ENCODE measurements at regions not wholly inside any gene's neighbourhood (a gene's known extent, or its start where the extent isn't known, plus 50 kb on each side); places are given as distances from the start of the nearest gene placed in this dataset.
"Not testable (repeated sequence)": the region's sequence is repeated elsewhere in the genome, so short reads cannot be mapped to it uniquely, and the experiment has no call there.

DNA sequence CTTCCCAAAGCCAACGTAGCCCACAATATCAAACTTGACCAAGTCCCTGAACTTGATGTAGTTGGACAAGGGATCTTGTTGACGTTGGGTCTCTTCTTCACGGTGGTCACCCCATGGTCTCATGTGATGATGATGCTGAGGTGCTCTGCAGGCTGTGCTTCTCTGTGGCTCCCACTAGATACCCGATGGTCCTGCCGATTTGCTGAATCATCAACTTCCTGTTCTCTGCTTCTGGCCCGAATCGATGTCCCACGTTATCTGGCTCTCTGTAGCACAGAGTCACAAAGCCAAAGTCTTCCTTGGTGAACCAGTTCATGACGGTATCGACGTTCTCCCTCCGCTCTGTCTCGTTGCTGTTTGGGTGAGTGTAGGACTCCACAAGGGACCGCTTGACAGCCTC lies 201.0 kb downstream of the ADRA2C start:
- DNase-seq: not testable (repeated sequence)

- not testable (repeated sequence) for DNase-seq
These were observed 206.4 kb downstream of the ADRA2C start for GRCh38 chr4:3972626-3973025.

DNA sequence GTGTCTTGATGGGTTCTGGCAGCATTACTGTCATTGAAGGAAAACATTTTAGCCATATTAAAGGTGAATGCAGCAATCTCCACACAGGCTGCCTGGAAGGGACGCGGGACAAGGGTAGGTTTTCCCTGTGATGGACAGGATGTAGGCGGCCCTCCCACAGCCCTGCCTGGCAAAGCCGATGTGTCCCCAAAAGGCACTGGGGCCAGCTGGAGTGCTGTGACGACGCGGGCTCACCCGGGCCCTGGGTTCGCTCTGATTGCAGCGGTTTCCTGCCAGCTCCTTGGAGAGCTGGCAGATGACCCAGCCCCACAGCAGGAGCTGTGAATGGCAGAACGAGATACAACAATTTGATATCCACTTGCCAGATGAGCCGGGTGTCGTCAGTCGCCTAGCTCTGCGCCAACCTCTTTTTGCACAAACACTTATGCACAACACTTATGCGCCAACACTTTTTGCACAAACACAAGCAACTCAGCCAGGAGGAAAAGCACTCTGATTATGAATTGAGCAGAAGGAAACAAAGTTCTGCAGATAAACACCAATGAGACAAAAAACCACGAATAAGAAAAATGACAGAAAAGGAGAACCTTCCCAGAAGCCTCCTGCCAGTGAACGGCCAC lies 207.5 kb downstream of the ADRA2C start:
- not testable (repeated sequence) for DNase-seq

DNA sequence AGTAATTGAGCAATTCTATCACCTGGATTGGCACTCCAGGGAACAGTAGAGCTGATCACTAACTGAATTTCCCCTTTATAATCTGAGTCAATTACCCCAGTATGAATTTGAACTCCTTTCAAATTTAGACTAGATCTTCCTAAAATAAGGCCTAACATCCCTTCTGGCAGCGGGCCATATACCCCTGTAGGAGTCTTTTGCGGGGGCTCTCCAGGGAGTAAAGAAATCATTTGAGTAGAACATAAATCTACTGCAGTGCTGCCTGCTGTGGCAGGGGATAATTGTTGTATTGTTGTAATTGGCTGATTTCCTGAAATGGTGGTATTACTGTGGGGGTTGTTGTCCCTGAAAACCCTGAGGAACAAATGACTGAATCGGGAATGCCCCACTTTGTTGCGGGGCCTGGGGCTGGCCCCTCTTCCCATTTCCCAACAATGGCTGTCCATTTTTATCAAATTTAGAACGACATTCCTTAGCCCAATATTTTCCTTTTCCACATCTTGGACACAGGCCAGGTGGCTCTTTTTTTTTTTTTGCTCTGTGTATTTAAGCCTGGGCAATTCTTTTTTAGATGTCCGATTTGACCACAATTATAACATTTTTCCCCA lies 217.4 kb downstream of the ADRA2C start:
- DNase-seq: not testable (repeated sequence)

DNA sequence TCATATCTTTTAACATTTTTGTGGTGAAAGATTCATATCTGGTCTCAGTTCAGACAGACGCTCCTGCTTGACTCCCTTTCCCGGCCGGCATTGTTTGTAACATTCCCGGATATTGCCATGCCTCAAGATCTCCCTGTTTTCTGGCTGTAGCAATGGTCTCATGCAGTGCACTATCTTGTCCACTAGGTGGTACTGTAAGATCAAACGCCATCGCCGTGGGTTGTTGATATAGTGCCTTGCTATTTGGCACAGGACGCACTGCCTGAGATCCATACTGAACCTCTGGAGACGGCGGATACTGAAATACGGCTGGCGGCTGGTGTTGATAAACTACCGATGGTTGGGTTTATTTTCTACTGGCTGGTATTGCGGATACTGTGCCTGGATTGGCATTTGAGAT lies 218.6 kb downstream of the ADRA2C start:
- not testable (repeated sequence) for DNase-seq

- not testable (repeated sequence) for DNase-seq
These were observed 220.2 kb downstream of the ADRA2C start for GRCh38 chr4:3986412-3986811.

DNA sequence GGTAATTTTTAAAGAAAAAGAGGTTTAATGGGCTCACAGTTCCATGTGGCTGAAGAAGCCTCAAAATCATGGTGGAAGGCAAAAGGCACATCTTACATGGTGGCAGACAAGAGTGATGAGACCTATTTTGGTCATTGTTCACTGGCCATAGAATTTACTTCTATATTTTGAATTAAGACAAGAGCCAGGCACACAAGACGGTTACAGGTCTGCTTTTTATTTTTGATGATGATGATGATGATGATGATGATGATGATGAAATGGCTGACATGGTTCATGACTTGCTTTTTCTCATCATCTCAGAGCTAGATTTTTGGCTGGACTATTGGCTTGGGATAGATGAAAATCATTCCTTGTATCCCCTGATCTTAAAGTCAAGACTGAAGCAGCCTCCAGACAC lies 229.3 kb downstream of the OTOP1 start:
- not testable (repeated sequence) for DNase-seq

DNA sequence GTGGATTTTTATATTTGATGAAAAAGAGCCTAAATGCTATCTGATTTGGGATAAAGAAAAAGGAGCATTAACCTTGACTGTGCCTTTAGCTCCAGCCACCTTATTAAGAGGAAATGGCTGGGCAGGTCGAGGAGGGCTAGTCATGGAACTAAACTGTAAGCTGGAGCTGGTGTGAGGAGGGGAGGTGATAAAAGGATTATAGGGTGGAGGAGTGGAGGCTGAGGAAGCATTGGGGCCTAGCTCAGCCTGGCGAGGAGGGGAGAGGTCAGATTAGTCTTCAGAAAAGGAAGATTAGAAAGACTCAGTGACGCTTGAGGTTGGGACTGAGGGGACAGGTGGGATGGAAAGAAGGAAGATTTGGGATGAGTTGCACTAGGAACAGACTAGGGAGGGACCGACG lies 222.7 kb downstream of the OTOP1 start:
- not testable (repeated sequence) for DNase-seq

- DNase-seq: not testable (repeated sequence)
These were observed 222.0 kb downstream of the OTOP1 start for GRCh38 chr4:4004702-4005101.

- not testable (repeated sequence) for DNase-seq
These were observed 220.4 kb downstream of the OTOP1 start for GRCh38 chr4:4006356-4006755.

GRCh38 chr4:4019071-4019470 lies 207.7 kb downstream of the OTOP1 start:
- not testable (repeated sequence) for DNase-seq

DNA sequence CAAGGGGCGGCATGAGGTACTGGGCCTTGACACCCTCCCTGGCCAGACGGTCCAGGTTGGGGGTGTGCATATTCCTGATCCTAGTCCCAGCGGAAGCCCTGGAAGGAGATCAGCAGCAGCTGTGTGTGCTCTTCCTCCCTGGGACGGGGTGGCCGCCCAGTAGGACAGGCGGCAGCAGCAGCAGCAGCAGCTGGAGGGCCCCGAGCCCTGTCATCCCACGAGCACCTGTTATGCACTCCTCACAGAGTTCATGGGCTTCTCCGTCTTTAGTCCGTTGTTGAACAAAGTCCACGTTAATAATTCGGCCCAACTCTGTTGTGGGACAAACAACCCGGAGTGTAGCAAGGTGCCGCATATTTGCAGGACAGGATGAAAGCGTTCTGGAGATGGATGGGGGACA lies 205.6 kb downstream of the OTOP1 start:
- not testable (repeated sequence) for DNase-seq

DNA sequence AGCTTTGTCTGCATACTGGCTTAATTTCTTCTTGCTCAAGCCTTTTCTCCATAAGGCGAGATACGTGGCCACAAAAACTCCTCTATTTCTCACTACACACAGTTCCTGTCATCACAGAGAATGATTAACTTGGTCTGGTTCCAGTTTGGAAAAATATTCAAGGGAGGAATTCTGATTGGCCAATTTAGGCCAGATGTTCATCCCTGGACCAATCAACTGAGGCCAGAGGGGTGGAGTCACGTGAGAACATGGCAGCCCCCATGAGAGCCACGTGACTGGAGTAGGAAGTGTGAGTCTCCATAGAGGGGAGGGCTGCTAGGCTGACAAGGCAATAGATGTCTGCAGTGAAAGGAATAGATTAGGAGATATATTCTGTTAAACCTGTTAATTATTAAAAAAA lies 200.0 kb downstream of the OTOP1 start:
- not testable (repeated sequence) for DNase-seq

- DNase-seq: not testable (repeated sequence)
These were observed 198.0 kb downstream of the OTOP1 start for GRCh38 chr4:4028752-4029151.

GRCh38 chr4:4030509-4030908 lies 196.2 kb downstream of the OTOP1 start:
- not testable (repeated sequence) for DNase-seq

GRCh38 chr4:4031446-4032135 lies 195.1 kb downstream of the OTOP1 start:
- not testable (repeated sequence) for DNase-seq

DNA sequence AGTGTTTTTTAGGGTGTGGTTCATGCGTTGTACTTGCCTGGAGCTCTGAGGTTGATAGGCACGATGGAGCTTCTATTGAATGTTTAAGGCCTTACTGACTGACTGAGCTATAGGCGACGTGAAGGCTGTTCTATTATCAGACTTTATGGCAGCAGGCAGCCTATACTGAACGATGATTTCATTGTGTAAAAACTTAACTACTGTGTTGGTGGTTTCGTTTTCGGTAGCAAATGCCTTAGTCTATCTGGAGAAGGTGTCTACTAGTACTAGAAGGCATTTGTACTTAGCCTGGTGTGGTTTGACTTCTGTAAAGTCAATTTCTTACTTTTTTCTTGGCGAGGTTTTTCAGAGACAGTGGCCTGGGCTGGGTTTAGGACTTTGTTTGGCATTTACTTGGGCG lies 194.4 kb downstream of the OTOP1 start:
- DNase-seq: not testable (repeated sequence)

DNA sequence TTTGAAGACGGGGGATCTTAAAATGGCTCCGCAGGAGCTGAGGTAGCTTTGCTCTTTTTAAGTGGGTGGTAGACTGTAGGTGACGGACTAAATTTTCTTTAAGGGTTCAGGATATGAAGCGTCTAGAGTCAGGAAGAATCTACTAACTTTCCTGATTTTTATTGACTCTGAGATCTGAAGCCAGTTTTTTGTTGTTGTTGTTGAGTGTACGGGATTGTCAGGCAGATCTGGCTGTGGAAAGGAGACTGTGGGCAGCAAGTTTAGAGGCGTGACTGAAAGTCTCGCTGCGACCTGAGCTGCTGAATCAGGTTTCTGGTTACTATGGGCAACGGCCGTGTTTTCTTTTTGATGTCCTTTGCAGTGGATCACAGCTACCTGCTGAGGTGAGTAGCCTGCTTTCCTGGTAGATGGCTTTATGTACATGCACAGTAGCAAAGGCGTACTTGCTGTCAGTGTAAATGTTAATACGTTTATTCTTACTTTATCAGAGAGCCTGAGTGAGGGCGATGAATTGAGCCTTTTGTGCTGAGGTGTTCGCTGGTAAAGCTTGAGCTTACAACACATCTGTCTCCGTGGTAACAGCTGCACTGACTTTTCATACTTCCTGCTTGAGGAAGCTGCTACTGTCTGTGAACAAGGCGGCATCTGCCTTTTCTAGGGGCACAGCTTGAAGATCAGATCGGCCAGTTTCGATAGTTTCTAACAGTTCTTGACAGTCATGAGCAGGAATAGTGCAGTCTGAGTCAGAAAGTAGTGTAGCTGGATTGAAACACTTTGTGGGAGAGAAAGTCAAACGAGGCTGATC lies 193.7 kb downstream of the OTOP1 start:
- not testable (repeated sequence) for DNase-seq

GRCh38 chr4:4037399-4038138 lies 189.2 kb downstream of the OTOP1 start:
- DNase-seq: not testable (repeated sequence)

GRCh38 chr4:4045823-4046222 lies 180.9 kb downstream of the OTOP1 start:
- DNase-seq: not testable (repeated sequence)

DNA sequence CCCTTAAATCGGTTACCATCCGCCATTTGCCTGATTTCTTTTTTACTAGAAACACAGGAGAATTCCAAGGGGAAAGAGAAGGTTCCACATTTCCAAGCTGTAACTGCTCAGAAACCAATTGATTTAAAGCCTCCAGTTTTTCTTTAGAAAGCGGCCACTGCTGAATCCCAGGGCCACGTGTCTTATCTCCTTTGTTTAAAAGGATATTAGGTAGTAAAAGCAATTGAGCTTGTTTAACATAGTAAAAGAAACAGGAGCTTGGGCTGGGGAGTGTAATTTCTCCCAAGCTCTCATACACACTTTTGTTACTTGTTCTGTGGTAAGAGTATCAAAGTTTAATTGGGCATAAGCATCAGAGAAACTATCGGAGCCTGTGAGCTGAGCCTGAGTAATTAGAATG lies 180.0 kb downstream of the OTOP1 start:
- DNase-seq: not testable (repeated sequence)

- DNase-seq: not testable (repeated sequence)
These were observed 179.5 kb downstream of the OTOP1 start for GRCh38 chr4:4047202-4047601.
